ENCODE measurements at regions not wholly inside any gene's neighbourhood (a gene's known extent, or its start where the extent isn't known, plus 50 kb on each side); places are given as distances from the start of the nearest gene placed in this dataset.

DNA sequence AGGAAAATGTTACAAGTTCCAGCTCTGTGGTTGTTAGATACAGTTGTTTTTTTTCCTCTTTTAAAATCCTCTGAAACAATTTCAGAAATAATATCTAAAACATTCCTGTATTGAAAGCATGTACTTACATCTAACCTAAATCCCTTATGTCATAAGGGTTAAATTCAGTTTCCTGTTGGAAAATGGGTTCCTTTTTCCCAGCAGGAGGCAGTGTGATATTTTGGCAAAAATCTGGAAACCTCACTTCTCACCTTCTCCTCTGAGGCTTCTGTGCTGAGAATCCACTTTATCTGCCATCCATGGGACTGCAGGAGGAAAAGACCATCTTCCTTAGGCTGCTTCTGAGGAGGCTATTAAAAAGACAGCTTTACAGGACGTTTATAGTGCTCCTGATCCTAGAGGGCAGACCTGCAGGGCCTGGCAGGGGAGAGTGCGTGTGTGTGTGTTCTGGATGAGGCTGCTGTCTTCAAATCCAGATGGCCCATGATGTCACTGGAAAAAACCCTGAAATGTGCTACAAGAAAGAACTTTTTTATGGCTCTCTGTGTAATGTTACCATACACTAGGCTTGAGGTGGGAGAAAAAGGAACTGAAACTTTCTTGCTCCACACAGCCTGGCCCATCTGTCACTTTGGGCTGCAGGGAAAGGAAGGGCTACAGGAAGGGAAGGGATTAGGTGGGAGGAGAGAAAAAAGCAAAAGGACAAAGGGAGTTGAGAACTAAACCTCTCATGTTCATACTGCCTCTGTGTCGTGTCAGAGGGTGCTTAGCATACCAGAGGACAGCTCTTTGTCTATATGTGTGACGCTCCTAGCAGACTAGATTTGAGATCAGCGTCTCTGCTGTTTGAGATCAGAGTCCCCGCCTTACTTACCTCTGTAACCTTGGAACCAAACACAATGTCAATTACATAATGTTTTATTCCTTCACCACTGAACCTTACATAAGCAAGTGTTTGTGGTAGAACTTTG is 379.2 kb upstream of the SPAG17 start:
- H3K27ac ChIP-seq (ENCODE audit: low read depth, low read length) = no peak overlapping the region
- no peaks in the 10 kb centered on the region for H4K20me1 ChIP-seq (ENCODE audit: control insufficient read depth, insufficient read depth, low read depth, low read length)
- H3K4me3 ChIP-seq (ENCODE audit: low read length) = no peak overlapping the region
- no peak overlapping the region for H3K4me2 ChIP-seq (ENCODE audit: low read length)
- H3K27me3 ChIP-seq (ENCODE audit: control insufficient read depth, low read length) = no peaks in the 10 kb centered on the region
- TF ChIP-seq CTCF (IDR thresholded peaks at IDR 0.05; ENCODE audit: low read depth, low read length, poor library complexity, severe bottlenecking) = no peak
- no peak for TF ChIP-seq EZH2phosphoT487 (IDR thresholded peaks at IDR 0.05; ENCODE audit: borderline replicate concordance, low read length)
- H3K9me3 ChIP-seq (ENCODE audit: control insufficient read depth, insufficient read depth, low read length) = no peaks in the 10 kb centered on the region
- H3K79me2 ChIP-seq (ENCODE audit: control insufficient read depth, low read length) = no peaks in the 10 kb centered on the region
- H3F3A ChIP-seq (ENCODE audit: control insufficient read depth, insufficient read depth) = no peaks in the 10 kb centered on the region
- H3K36me3 ChIP-seq (ENCODE audit: control insufficient read depth, low read length) = no peaks in the 10 kb centered on the region
- no peaks in the 10 kb centered on the region for H3K9me2 ChIP-seq (replicated peaks; ENCODE audit: control insufficient read depth, low read length)
- H3K4me1 ChIP-seq (ENCODE audit: control insufficient read depth, low read length) = peaks cover 8% of the 10 kb centered on the region

DNA sequence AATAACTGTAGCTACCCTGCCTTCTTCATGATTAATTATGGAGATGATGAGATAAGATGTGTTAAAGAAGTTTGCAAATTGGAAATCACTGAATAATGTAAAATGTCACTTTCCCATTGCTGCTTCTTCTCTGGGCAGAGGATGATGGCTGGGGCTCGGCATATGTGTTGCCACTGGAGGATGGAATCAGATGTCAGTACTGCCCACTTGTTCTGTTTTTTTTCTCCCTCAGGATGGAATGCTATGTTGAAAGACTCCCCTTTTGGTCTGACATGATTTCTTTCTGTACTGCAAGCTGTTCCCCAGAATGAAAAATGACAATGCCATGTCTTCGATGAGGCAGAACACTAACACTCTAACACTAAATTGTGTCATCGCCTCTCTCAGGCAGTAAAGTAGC is 373.9 kb upstream of the SPAG17 start:
- Histone ChIP-seq H3K27ac (ENCODE audit: low read depth, low read length) (no peak overlapping the region), H3K4me2 (ENCODE audit: low read length) (no peak overlapping the region), H4K20me1 (ENCODE audit: control insufficient read depth, insufficient read depth, low read depth, low read length) (no peaks in the 10 kb centered on the region), H3K9me2 (replicated peaks; ENCODE audit: control insufficient read depth, low read length) (no peaks in the 10 kb centered on the region), H3K79me2 (ENCODE audit: control insufficient read depth, low read length) (no peaks in the 10 kb centered on the region), H3F3A (ENCODE audit: control insufficient read depth, insufficient read depth) (no peaks in the 10 kb centered on the region), H3K36me3 (ENCODE audit: control insufficient read depth, low read length) (no peaks in the 10 kb centered on the region), H3K9me3 (ENCODE audit: control insufficient read depth, insufficient read depth, low read length) (no peaks in the 10 kb centered on the region), H3K4me1 (ENCODE audit: control insufficient read depth, low read length) (no peaks in the 10 kb centered on the region), H3K4me3 (ENCODE audit: low read length) (no peak overlapping the region), H3K27me3 (ENCODE audit: control insufficient read depth, low read length) (no peaks in the 10 kb centered on the region)
- TF ChIP-seq EZH2phosphoT487 (IDR thresholded peaks at IDR 0.05; ENCODE audit: borderline replicate concordance, low read length) = no peak
- no peak for TF ChIP-seq CTCF (IDR thresholded peaks at IDR 0.05; ENCODE audit: low read depth, low read length, poor library complexity, severe bottlenecking)

- Histone ChIP-seq H3K27ac (ENCODE audit: low read depth, low read length) (no peak overlapping the region), H3K4me3 (ENCODE audit: low read length) (no peak overlapping the region), H3K4me2 (ENCODE audit: low read length) (no peak overlapping the region), H3F3A (ENCODE audit: control insufficient read depth, insufficient read depth) (no peaks in the 10 kb centered on the region), H4K20me1 (ENCODE audit: control insufficient read depth, insufficient read depth, low read depth, low read length) (no peaks in the 10 kb centered on the region), H3K9me3 (ENCODE audit: control insufficient read depth, insufficient read depth, low read length) (no peaks in the 10 kb centered on the region), H3K36me3 (ENCODE audit: control insufficient read depth, low read length) (no peaks in the 10 kb centered on the region), H3K79me2 (ENCODE audit: control insufficient read depth, low read length) (no peaks in the 10 kb centered on the region), H3K9me2 (replicated peaks; ENCODE audit: control insufficient read depth, low read length) (no peaks in the 10 kb centered on the region), H3K4me1 (ENCODE audit: control insufficient read depth, low read length) (no peaks in the 10 kb centered on the region), H3K27me3 (ENCODE audit: control insufficient read depth, low read length) (no peaks in the 10 kb centered on the region)
- no peak for TF ChIP-seq CTCF (IDR thresholded peaks at IDR 0.05; ENCODE audit: low read depth, low read length, poor library complexity, severe bottlenecking)
- no peak for TF ChIP-seq EZH2phosphoT487 (IDR thresholded peaks at IDR 0.05; ENCODE audit: borderline replicate concordance, low read length)
Observed at GRCh38 chr1:118556936-118557335, 371.9 kb upstream of the SPAG17 start.
